GM06990 (cell line): ENCODE measurements at regions not wholly inside any gene's neighbourhood (a gene's known extent, or its start where the extent isn't known, plus 50 kb on each side); places are given as distances from the start of the nearest gene placed in this dataset.

Experiments used
- DNase-seq: peaks from one replicate; pipeline ENCODE4 v3.0.0-alpha.2; 2011; ENCODE audit not compliant: insufficient read length; ENCODE audit errors: extremely low read depth
- H3K27me3 ChIP-seq: replicated peaks from 2 replicates; pipeline ENCODE4 v1.6.0; 2011; ENCODE audit warnings: low read length; ENCODE audit not compliant: control insufficient read depth, insufficient read depth
- H3K36me3 ChIP-seq: 2 replicates; pipeline ENCODE4 v1.5.1; 2011; ENCODE audit warnings: low read length; ENCODE audit not compliant: control insufficient read depth, insufficient read depth
- H3K4me3 ChIP-seq: replicated peaks from 2 replicates; pipeline ENCODE4 v1.5.1; 2011; ENCODE audit warnings: low read depth, mild to moderate bottlenecking, control low read depth, low read length
- CTCF ChIP-seq: IDR thresholded peaks from 2 replicates; pipeline ENCODE4 v1.5.1; 2011; ENCODE audit warnings: low read length, control low read depth, mild to moderate bottlenecking, inconsistent platforms; ENCODE audit not compliant: insufficient read depth, poor library complexity, severe bottlenecking

- H3K27me3 ChIP-seq = no peaks in the 10 kb centered on the region
- DNase-seq = no peak
- TF ChIP-seq CTCF = no peak
These were observed 304.9 kb downstream of the TMEM167A start for GRCh38 chr5:82772281-82772680.

GRCh38 chr5:82766206-82766605 lies 311.0 kb downstream of the TMEM167A start:
- no peak overlapping the region for H3K4me3 ChIP-seq
- DNase-seq = no peak
- no peaks in the 10 kb centered on the region for H3K27me3 ChIP-seq
- H3K36me3 ChIP-seq = no peaks in the 10 kb centered on the region
- no peak for TF ChIP-seq CTCF

More at GRCh38 chr5:82772281-82772680, 304.9 kb downstream of the TMEM167A start:
- no peaks in the 10 kb centered on the region for H3K36me3 ChIP-seq
- H3K4me3 ChIP-seq = no peak overlapping the region

- no peak overlapping the region for H3K4me3 ChIP-seq
- H3K36me3 ChIP-seq = no peaks in the 10 kb centered on the region
- no peaks in the 10 kb centered on the region for H3K27me3 ChIP-seq
- no peak for DNase-seq
- no peak for TF ChIP-seq CTCF
These were observed 311.4 kb downstream of the TMEM167A start for GRCh38 chr5:82765765-82766164.

- no peaks in the 10 kb centered on the region for H3K36me3 ChIP-seq
- TF ChIP-seq CTCF = no peak
- no peak for DNase-seq
- no peaks in the 10 kb centered on the region for H3K27me3 ChIP-seq
- H3K4me3 ChIP-seq = no peak overlapping the region
These were observed 316.3 kb downstream of the TMEM167A start for GRCh38 chr5:82760856-82761255.

GRCh38 chr5:82758881-82759280 lies 318.3 kb downstream of the TMEM167A start:
- DNase-seq = no peak
- Histone ChIP-seq H3K27me3 (no peaks in the 10 kb centered on the region), H3K36me3 (no peaks in the 10 kb centered on the region), H3K4me3 (no peak overlapping the region)
- TF ChIP-seq CTCF = no peak

- peak; percentile 8 for DNase-seq
- no peak for TF ChIP-seq CTCF
- H3K4me3 ChIP-seq = no peak overlapping the region
These were observed 322.4 kb downstream of the TMEM167A start for GRCh38 chr5:82754759-82755158.

More at GRCh38 chr5:82754759-82755158, 322.4 kb downstream of the TMEM167A start:
- no peaks in the 10 kb centered on the region for H3K36me3 ChIP-seq
- H3K27me3 ChIP-seq = no peaks in the 10 kb centered on the region
